Keratinocyte (primary cell): ENCODE measurements at regions not wholly inside any gene's neighbourhood (a gene's known extent, or its start where the extent isn't known, plus 50 kb on each side); places are given as distances from the start of the nearest gene placed in this dataset.

Experiments used
- DNase-seq: peaks from one replicate; pipeline ENCODE4 v3.0.0-alpha.2; 2011; ENCODE audit warnings: low read depth, missing footprints, low spot score
- FAIRE-seq: peaks from 2 replicates; lab custom pipeline; 2011; peaks lifted over from hg19 to GRCh38; lab: Jason Lieb, UNC
- H2AFZ ChIP-seq: 2 replicates; pipeline ENCODE4 v1.6.0; 2012; ENCODE audit warnings: low read length, control low read depth, inconsistent platforms; ENCODE audit not compliant: control insufficient read depth
- H3K27ac ChIP-seq: 2 replicates; pipeline ENCODE4 v1.5.1; 2011; ENCODE audit warnings: low read length; ENCODE audit not compliant: control insufficient read depth, insufficient read depth
- H3K27me3 ChIP-seq: 3 replicates; pipeline ENCODE4 v1.6.0; 2011; ENCODE audit warnings: low read length; ENCODE audit not compliant: control insufficient read depth, insufficient read depth; ENCODE audit errors: extremely low read depth
- H3K36me3 ChIP-seq, 2 experiments: 2 replicates in 1 of 2; 3 replicates in 1 of 2; pipeline ENCODE4 v1.5.1; 2011; ENCODE audit warnings: low read length in 2 of 2, mild to moderate bottlenecking in 1 of 2; ENCODE audit not compliant: control insufficient read depth in 2 of 2, insufficient read depth in 2 of 2; ENCODE audit errors: extremely low read depth in 1 of 2
- H3K4me1 ChIP-seq: 3 replicates; pipeline ENCODE4 v1.5.1; 2011; ENCODE audit warnings: low read length; ENCODE audit not compliant: control insufficient read depth, insufficient read depth; ENCODE audit errors: extremely low read depth
- H3K4me2 ChIP-seq: 3 replicates; pipeline ENCODE4 v1.6.0; 2011; ENCODE audit warnings: low read depth, low read length; ENCODE audit not compliant: control insufficient read depth, insufficient read depth; ENCODE audit errors: extremely low read depth
- H3K4me3 ChIP-seq, 3 experiments: fragments of 200-600 bp in 1 of 3; sonication (generic) in 1 of 3; 2 replicates in 2 of 3; 3 replicates in 1 of 3; pipeline ENCODE4 v1.5.1; 2011 to 2016; ENCODE audit warnings: low read length in 3 of 3, mild to moderate bottlenecking in 3 of 3, control low read depth in 2 of 3, inconsistent platforms in 1 of 3, low read depth in 1 of 3, mixed read lengths in 1 of 3, mixed run types in 1 of 3, moderate library complexity in 1 of 3; ENCODE audit not compliant: control insufficient read depth in 2 of 3, insufficient read depth in 2 of 3; ENCODE audit errors: extremely low read depth in 1 of 3
- H3K79me2 ChIP-seq: 2 replicates; pipeline ENCODE4 v1.6.0; 2012; ENCODE audit warnings: low read length; ENCODE audit not compliant: control insufficient read depth, insufficient read depth
- H3K9ac ChIP-seq: 3 replicates; pipeline ENCODE4 v1.6.0; 2011; ENCODE audit warnings: low read length; ENCODE audit not compliant: control insufficient read depth, insufficient read depth; ENCODE audit errors: extremely low read depth
- H3K9me1 ChIP-seq: 3 replicates; pipeline ENCODE4 v1.6.0; 2011; ENCODE audit warnings: low read length; ENCODE audit not compliant: control insufficient read depth, insufficient read depth; ENCODE audit errors: extremely low read depth
- H3K9me3 ChIP-seq: 2 replicates; pipeline ENCODE4 v1.5.1; 2012; ENCODE audit warnings: low read depth, low read length; ENCODE audit not compliant: control insufficient read depth
- H4K20me1 ChIP-seq: 3 replicates; pipeline ENCODE4 v1.6.0; 2011; ENCODE audit warnings: low read length; ENCODE audit not compliant: control insufficient read depth, insufficient read depth; ENCODE audit errors: extremely low read depth
- EZH2 ChIP-seq: IDR thresholded peaks from one replicate; pipeline ENCODE4 v1.6.1; 2012; ENCODE audit warnings: inconsistent platforms, mild to moderate bottlenecking, low read length, moderate library complexity
- dilution Hi-C: fragments of 300-500 bp; cut with MboI; formaldehyde crosslinking; loops from one replicate; pipeline ENCODE4 v1.7.0; 2020; ENCODE audit warnings: low sequenced_read_pairs; ENCODE audit not compliant: extremely low pct_ligation_motif_present
- TF ChIP-seq, protein P1 (sequence below), 3 experiments: IDR thresholded peaks in 1 of 3; conservative IDR thresholded peaks in 1 of 3; optimal IDR thresholded peaks in 1 of 3; 2 replicates in 2 of 3; 3 replicates in 1 of 3; pipeline versions ENCODE3 to v1.5.1; 2011; ENCODE audit warnings: low read length in 3 of 3, mild to moderate bottlenecking in 3 of 3, moderate library complexity in 2 of 3, control low read depth in 1 of 3, inconsistent platforms in 1 of 3; ENCODE audit not compliant: insufficient read depth in 2 of 3; ENCODE audit errors: extremely low read depth in 1 of 3

DNA sequence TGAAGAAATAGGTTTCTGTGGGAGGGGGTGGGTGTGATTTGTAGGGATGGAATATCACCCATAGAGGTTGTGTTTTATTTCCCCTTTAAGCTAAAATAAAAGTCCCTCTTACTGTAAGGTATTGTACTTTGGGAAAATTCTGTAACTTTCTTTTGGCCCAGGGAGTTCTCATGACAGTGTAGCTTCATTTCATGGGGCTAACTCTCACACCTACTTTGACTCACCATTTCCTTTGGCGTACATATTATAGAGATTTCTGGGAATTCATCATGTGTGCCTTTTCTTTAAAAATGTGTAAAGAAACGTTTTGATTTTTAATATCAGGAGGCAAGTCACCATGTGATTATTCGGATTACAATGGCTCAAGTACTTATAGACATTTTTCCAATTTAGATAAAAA, 477.7 kb upstream of the CFAP20DC start:
- no peaks in the 10 kb centered on the region for H3K4me1 ChIP-seq
- H3K27ac ChIP-seq = no peak overlapping the region
- no peaks in the 10 kb centered on the region for H4K20me1 ChIP-seq
- H3K36me3 ChIP-seq = no peaks in the 10 kb centered on the region
- TF ChIP-seq, protein P1, sequence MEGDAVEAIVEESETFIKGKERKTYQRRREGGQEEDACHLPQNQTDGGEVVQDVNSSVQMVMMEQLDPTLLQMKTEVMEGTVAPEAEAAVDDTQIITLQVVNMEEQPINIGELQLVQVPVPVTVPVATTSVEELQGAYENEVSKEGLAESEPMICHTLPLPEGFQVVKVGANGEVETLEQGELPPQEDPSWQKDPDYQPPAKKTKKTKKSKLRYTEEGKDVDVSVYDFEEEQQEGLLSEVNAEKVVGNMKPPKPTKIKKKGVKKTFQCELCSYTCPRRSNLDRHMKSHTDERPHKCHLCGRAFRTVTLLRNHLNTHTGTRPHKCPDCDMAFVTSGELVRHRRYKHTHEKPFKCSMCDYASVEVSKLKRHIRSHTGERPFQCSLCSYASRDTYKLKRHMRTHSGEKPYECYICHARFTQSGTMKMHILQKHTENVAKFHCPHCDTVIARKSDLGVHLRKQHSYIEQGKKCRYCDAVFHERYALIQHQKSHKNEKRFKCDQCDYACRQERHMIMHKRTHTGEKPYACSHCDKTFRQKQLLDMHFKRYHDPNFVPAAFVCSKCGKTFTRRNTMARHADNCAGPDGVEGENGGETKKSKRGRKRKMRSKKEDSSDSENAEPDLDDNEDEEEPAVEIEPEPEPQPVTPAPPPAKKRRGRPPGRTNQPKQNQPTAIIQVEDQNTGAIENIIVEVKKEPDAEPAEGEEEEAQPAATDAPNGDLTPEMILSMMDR (optimal IDR thresholded peaks at IDR 0.05 in 1 of 3, IDR thresholded peaks at IDR 0.05 in 1 of 3, conservative IDR thresholded peaks at IDR 0.05 in 1 of 3; ENCODE audit: extremely low read depth in 1 of 3, insufficient read depth in 2 of 3, low read length in 3 of 3) = no peak
- no peak for TF ChIP-seq EZH2
- no peaks in the 10 kb centered on the region for H3K9me1 ChIP-seq
- no peaks in the 10 kb centered on the region for H3K9me3 ChIP-seq
- no peak overlapping the region for H3K9ac ChIP-seq
- no peak for FAIRE-seq
- H3K27me3 ChIP-seq = peaks cover 3% of the 10 kb centered on the region
- H3K4me3 ChIP-seq = no peak overlapping the region
- H3K79me2 ChIP-seq = no peaks in the 10 kb centered on the region
- dilution Hi-C loops = no loop called here
- DNase-seq = no peak
- H3K4me2 ChIP-seq = no peak overlapping the region
- H2AFZ ChIP-seq = no peak overlapping the region

GRCh38 chr3:59526999-59527398, 477.2 kb upstream of the CFAP20DC start:
- no peaks in the 10 kb centered on the region for H3K36me3 ChIP-seq
- TF ChIP-seq, protein P1 (optimal IDR thresholded peaks at IDR 0.05 in 1 of 3, IDR thresholded peaks at IDR 0.05 in 1 of 3, conservative IDR thresholded peaks at IDR 0.05 in 1 of 3; ENCODE audit: extremely low read depth in 1 of 3, insufficient read depth in 2 of 3, low read length in 3 of 3) = no peak
- no peak for TF ChIP-seq EZH2
- H2AFZ ChIP-seq = no peak overlapping the region

More at GRCh38 chr3:59526999-59527398, 477.2 kb upstream of the CFAP20DC start:
- H3K4me3 ChIP-seq = no peak overlapping the region
- H3K4me1 ChIP-seq = no peaks in the 10 kb centered on the region
- DNase-seq (no peak), FAIRE-seq (no peak)
- H3K4me2 ChIP-seq = no peak overlapping the region
- H3K9me3 ChIP-seq = no peaks in the 10 kb centered on the region
- H3K27ac ChIP-seq = no peak overlapping the region
- H3K9ac ChIP-seq = no peak overlapping the region
- H3K9me1 ChIP-seq = no peaks in the 10 kb centered on the region
- no peaks in the 10 kb centered on the region for H4K20me1 ChIP-seq
- peaks cover 3% of the 10 kb centered on the region for H3K27me3 ChIP-seq
- dilution Hi-C loops = no loop called here
- no peaks in the 10 kb centered on the region for H3K79me2 ChIP-seq
